ENCODE measurements at regions not wholly inside any gene's neighbourhood (a gene's known extent, or its start where the extent isn't known, plus 50 kb on each side); places are given as distances from the start of the nearest gene placed in this dataset.

DNA sequence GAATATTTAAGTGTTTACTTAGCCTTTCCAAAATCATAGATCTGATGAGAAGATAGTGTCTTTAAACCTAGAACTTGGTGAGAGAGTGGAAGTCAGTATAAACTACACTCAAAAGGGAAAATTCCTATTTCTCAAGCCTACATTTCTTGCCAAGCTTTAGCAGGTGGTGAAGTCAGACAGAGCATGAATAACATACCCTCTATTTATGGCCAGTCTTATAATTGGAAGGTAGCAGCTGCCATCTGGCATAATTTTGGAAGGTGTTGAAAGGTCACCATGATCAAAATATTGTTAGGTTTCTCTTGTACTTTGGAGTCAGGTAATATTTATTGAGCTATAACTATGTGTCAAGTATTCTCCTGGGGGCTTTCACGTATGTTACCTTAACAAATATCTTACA lies 729.3 kb upstream of the KIF2B start:
- TF ChIP-seq, protein P1, sequence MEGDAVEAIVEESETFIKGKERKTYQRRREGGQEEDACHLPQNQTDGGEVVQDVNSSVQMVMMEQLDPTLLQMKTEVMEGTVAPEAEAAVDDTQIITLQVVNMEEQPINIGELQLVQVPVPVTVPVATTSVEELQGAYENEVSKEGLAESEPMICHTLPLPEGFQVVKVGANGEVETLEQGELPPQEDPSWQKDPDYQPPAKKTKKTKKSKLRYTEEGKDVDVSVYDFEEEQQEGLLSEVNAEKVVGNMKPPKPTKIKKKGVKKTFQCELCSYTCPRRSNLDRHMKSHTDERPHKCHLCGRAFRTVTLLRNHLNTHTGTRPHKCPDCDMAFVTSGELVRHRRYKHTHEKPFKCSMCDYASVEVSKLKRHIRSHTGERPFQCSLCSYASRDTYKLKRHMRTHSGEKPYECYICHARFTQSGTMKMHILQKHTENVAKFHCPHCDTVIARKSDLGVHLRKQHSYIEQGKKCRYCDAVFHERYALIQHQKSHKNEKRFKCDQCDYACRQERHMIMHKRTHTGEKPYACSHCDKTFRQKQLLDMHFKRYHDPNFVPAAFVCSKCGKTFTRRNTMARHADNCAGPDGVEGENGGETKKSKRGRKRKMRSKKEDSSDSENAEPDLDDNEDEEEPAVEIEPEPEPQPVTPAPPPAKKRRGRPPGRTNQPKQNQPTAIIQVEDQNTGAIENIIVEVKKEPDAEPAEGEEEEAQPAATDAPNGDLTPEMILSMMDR (IDR thresholded peaks at IDR 0.05): no peak
- TF ChIP-seq POLR2A (IDR thresholded peaks at IDR 0.05) (no peak), POLR2AphosphoS5 (IDR thresholded peaks at IDR 0.05) (no peak), EP300 (IDR thresholded peaks at IDR 0.05) (no peak)

All from stomach (tissue), 4 donors.